Fibroblast of gingiva (primary cell): ENCODE measurements at regions not wholly inside any gene's neighbourhood (a gene's known extent, or its start where the extent isn't known, plus 50 kb on each side); places are given as distances from the start of the nearest gene placed in this dataset.
"Not testable (repeated sequence)": the region's sequence is repeated elsewhere in the genome, so short reads cannot be mapped to it uniquely, and the experiment has no call there.

Experiments used
- DNase-seq: peaks from one replicate; pipeline ENCODE4 v3.0.0-alpha.2; 2011; ENCODE audit warnings: low read depth

GRCh38 chr3:167102071-167102470, 278.0 kb downstream of the ZBBX start:
- DNase-seq = no peak

- no peak for DNase-seq
Observed at GRCh38 chr3:167100651-167101050, 279.4 kb downstream of the ZBBX start.

GRCh38 chr3:167100200-167100599, 279.9 kb downstream of the ZBBX start:
- DNase-seq = no peak

GRCh38 chr3:167095976-167096375, 284.1 kb downstream of the ZBBX start:
- no peak for DNase-seq

GRCh38 chr3:167094632-167095031, 285.5 kb downstream of the ZBBX start:
- no peak for DNase-seq

GRCh38 chr3:167091226-167091625, 288.9 kb downstream of the ZBBX start:
- no peak for DNase-seq

GRCh38 chr3:167084545-167084944, 295.6 kb downstream of the ZBBX start:
- DNase-seq = no peak

GRCh38 chr3:167078070-167078622, 302.0 kb downstream of the ZBBX start:
- no peak for DNase-seq

GRCh38 chr3:167067787-167068161, 312.3 kb downstream of the ZBBX start:
- DNase-seq = no peak

GRCh38 chr3:167066977-167067786, 312.9 kb downstream of the ZBBX start:
- DNase-seq = no peak

- DNase-seq = no peak
Observed at GRCh38 chr3:167057581-167057980, 322.5 kb downstream of the ZBBX start.

GRCh38 chr3:167054926-167055325, 325.2 kb downstream of the ZBBX start:
- DNase-seq = no peak

- no peak for DNase-seq
Observed at GRCh38 chr3:167051421-167051820, 328.7 kb downstream of the ZBBX start.

- DNase-seq = no peak
Observed at GRCh38 chr3:167033866-167034265, 346.2 kb downstream of the ZBBX start.

- peak; percentile 39 for DNase-seq
Observed at GRCh38 chr3:167032267-167032876, 347.7 kb downstream of the ZBBX start.

- no peak for DNase-seq
Observed at GRCh38 chr3:167031364-167032049, 348.6 kb downstream of the ZBBX start.

- DNase-seq = no peak
Observed at GRCh38 chr3:167030082-167030725, 349.9 kb downstream of the ZBBX start.

GRCh38 chr3:167019503-167019902, 360.6 kb downstream of the ZBBX start:
- DNase-seq = not testable (repeated sequence)

GRCh38 chr3:167018591-167019111, 361.4 kb downstream of the ZBBX start:
- DNase-seq = not testable (repeated sequence)

- DNase-seq = no peak
Observed at GRCh38 chr3:167012691-167013090, 367.4 kb downstream of the ZBBX start.

- DNase-seq = no peak
Observed at GRCh38 chr3:167008791-167009190, 371.3 kb downstream of the ZBBX start.

- no peak for DNase-seq
Observed at GRCh38 chr3:167001374-167001773, 378.7 kb downstream of the ZBBX start.
